Mammary epithelial cell (primary cell): ENCODE measurements at regions not wholly inside any gene's neighbourhood (a gene's known extent, or its start where the extent isn't known, plus 50 kb on each side); places are given as distances from the start of the nearest gene placed in this dataset.
"Not testable (repeated sequence)": the region's sequence is repeated elsewhere in the genome, so short reads cannot be mapped to it uniquely, and the experiment has no call there.

Experiments
- EZH2 ChIP-seq: IDR thresholded peaks from 2 replicates; pipeline ENCODE4 v1.6.1; 2012; ENCODE audit warnings: low read length, inconsistent platforms, borderline replicate concordance
- TF ChIP-seq, protein P1 (sequence below), 2 donors: IDR thresholded peaks in 1 of 2; conservative IDR thresholded peaks in 1 of 2; 2 replicates each; pipeline ENCODE4 v1.5.1; 2011 to 2012; ENCODE audit warnings: inconsistent platforms in 2 of 2, low read length in 2 of 2, mild to moderate bottlenecking in 2 of 2, control low read depth in 1 of 2, low read depth in 1 of 2; ENCODE audit not compliant: insufficient read depth in 1 of 2; ENCODE audit errors: extremely low read depth in 1 of 2

DNA sequence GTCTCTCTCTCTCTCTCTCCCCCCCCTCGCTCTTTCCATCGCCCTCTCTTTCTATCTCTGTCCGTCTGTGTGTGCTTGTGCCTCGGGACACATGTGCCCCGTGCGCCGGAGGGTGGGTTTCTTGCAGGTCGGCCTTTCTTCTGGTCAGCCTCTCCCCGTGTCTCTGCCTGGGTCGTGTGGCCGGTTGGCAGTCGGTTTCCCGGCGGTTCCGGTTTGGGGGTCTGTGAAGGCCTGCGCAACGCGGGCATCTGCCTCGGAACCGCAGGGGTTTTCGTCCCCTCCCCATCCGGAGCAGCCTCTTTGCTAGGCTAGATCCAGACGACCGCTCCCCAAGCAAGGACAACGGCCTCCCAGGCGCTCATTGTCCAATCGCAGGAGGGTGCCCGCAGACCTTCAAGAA, 1418.5 kb upstream of the PCDH10 start:
- TF ChIP-seq, protein P1, sequence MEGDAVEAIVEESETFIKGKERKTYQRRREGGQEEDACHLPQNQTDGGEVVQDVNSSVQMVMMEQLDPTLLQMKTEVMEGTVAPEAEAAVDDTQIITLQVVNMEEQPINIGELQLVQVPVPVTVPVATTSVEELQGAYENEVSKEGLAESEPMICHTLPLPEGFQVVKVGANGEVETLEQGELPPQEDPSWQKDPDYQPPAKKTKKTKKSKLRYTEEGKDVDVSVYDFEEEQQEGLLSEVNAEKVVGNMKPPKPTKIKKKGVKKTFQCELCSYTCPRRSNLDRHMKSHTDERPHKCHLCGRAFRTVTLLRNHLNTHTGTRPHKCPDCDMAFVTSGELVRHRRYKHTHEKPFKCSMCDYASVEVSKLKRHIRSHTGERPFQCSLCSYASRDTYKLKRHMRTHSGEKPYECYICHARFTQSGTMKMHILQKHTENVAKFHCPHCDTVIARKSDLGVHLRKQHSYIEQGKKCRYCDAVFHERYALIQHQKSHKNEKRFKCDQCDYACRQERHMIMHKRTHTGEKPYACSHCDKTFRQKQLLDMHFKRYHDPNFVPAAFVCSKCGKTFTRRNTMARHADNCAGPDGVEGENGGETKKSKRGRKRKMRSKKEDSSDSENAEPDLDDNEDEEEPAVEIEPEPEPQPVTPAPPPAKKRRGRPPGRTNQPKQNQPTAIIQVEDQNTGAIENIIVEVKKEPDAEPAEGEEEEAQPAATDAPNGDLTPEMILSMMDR (conservative IDR thresholded peaks at IDR 0.05 in 1 of 2, IDR thresholded peaks at IDR 0.05 in 1 of 2; ENCODE audit: extremely low read depth in 1 of 2, insufficient read depth in 1 of 2, low read depth in 1 of 2, low read length in 2 of 2): not testable (repeated sequence)
- not testable (repeated sequence) for TF ChIP-seq EZH2
